ENCODE measurements at regions not wholly inside any gene's neighbourhood (a gene's known extent, or its start where the extent isn't known, plus 50 kb on each side); places are given as distances from the start of the nearest gene placed in this dataset.

GRCh38 chr5:106768392-106768791 is 902.3 kb downstream of the EFNA5 start:
- TF ChIP-seq TAF1 (IDR thresholded peaks at IDR 0.05; ENCODE audit: borderline replicate concordance, insufficient read depth, low read length) (no peak), REST (IDR thresholded peaks at IDR 0.05; ENCODE audit: insufficient read depth in 1 of 2, low read depth in 2 of 2, low read length in 2 of 2) (no peak), FOXP2 (optimal IDR thresholded peaks at IDR 0.05; ENCODE audit: borderline replicate concordance, extremely low read depth, extremely low read length, insufficient read depth) (no peak), SIN3A (IDR thresholded peaks at IDR 0.05; ENCODE audit: borderline replicate concordance, insufficient read depth, low read length) (no peak), POLR2AphosphoS5 (IDR thresholded peaks at IDR 0.05; ENCODE audit: low read depth, low read length) (no peak)

- TF ChIP-seq POLR2AphosphoS5 (IDR thresholded peaks at IDR 0.05; ENCODE audit: low read depth, low read length), result no peak
- TF ChIP-seq SIN3A (IDR thresholded peaks at IDR 0.05; ENCODE audit: borderline replicate concordance, insufficient read depth, low read length), result no peak
- no peak for TF ChIP-seq TAF1 (IDR thresholded peaks at IDR 0.05; ENCODE audit: borderline replicate concordance, insufficient read depth, low read length)
- no peak for TF ChIP-seq FOXP2 (optimal IDR thresholded peaks at IDR 0.05; ENCODE audit: borderline replicate concordance, extremely low read depth, extremely low read length, insufficient read depth)
- TF ChIP-seq REST (IDR thresholded peaks at IDR 0.05; ENCODE audit: insufficient read depth in 1 of 2, low read depth in 2 of 2, low read length in 2 of 2), result no peak
Observed at GRCh38 chr5:106766916-106767315, 903.8 kb downstream of the EFNA5 start.

GRCh38 chr5:106759581-106759980 is 911.2 kb downstream of the EFNA5 start:
- no peak for TF ChIP-seq FOXP2 (optimal IDR thresholded peaks at IDR 0.05; ENCODE audit: borderline replicate concordance, extremely low read depth, extremely low read length, insufficient read depth)
- no peak for TF ChIP-seq POLR2AphosphoS5 (IDR thresholded peaks at IDR 0.05; ENCODE audit: low read depth, low read length)
- TF ChIP-seq SIN3A (IDR thresholded peaks at IDR 0.05; ENCODE audit: borderline replicate concordance, insufficient read depth, low read length), result no peak
- TF ChIP-seq TAF1 (IDR thresholded peaks at IDR 0.05; ENCODE audit: borderline replicate concordance, insufficient read depth, low read length), result no peak
- TF ChIP-seq REST (IDR thresholded peaks at IDR 0.05; ENCODE audit: insufficient read depth in 1 of 2, low read depth in 2 of 2, low read length in 2 of 2), result no peak

GRCh38 chr5:106759152-106759551 is 911.6 kb downstream of the EFNA5 start:
- TF ChIP-seq POLR2AphosphoS5 (IDR thresholded peaks at IDR 0.05; ENCODE audit: low read depth, low read length), result no peak
- no peak for TF ChIP-seq FOXP2 (optimal IDR thresholded peaks at IDR 0.05; ENCODE audit: borderline replicate concordance, extremely low read depth, extremely low read length, insufficient read depth)
- TF ChIP-seq TAF1 (IDR thresholded peaks at IDR 0.05; ENCODE audit: borderline replicate concordance, insufficient read depth, low read length), result no peak
- no peak for TF ChIP-seq REST (IDR thresholded peaks at IDR 0.05; ENCODE audit: insufficient read depth in 1 of 2, low read depth in 2 of 2, low read length in 2 of 2)
- TF ChIP-seq SIN3A (IDR thresholded peaks at IDR 0.05; ENCODE audit: borderline replicate concordance, insufficient read depth, low read length), result no peak

GRCh38 chr5:106757672-106758071 is 913.1 kb downstream of the EFNA5 start:
- TF ChIP-seq FOXP2 (optimal IDR thresholded peaks at IDR 0.05; ENCODE audit: borderline replicate concordance, extremely low read depth, extremely low read length, insufficient read depth) (no peak), POLR2AphosphoS5 (IDR thresholded peaks at IDR 0.05; ENCODE audit: low read depth, low read length) (no peak), REST (IDR thresholded peaks at IDR 0.05; ENCODE audit: insufficient read depth in 1 of 2, low read depth in 2 of 2, low read length in 2 of 2) (no peak)

All from PFSK-1 (cell line).